ENCODE measurements at regions not wholly inside any gene's neighbourhood (a gene's known extent, or its start where the extent isn't known, plus 50 kb on each side); places are given as distances from the start of the nearest gene placed in this dataset.

- DNase-seq (ENCODE audit: low spot score) = no peak
- intact Hi-C loops (cut with DNase I) = no loop called here
These were observed 269.9 kb downstream of the MEIS1 start for GRCh38 chr2:66704786-66705185.

GRCh38 chr2:66714610-66715009, 279.7 kb downstream of the MEIS1 start:
- no peak for DNase-seq (ENCODE audit: low spot score)
- intact Hi-C loops (cut with DNase I) = no loop called here

GRCh38 chr2:66717218-66717905, 282.4 kb downstream of the MEIS1 start:
- DNase-seq (ENCODE audit: low spot score) = no peak
- intact Hi-C loops (cut with DNase I) = no loop called here

GRCh38 chr2:66717973-66718372, 283.0 kb downstream of the MEIS1 start:
- intact Hi-C loops (cut with DNase I) = no loop called here
- no peak for DNase-seq (ENCODE audit: low spot score)

GRCh38 chr2:66721776-66722175, 286.9 kb downstream of the MEIS1 start:
- intact Hi-C loops (cut with DNase I) = no loop called here
- DNase-seq (ENCODE audit: low spot score) = no peak

- DNase-seq (ENCODE audit: low spot score) = no peak
- intact Hi-C loops (cut with DNase I) = no loop called here
These were observed 289.3 kb downstream of the MEIS1 start for GRCh38 chr2:66724241-66724640.

- intact Hi-C loops (cut with DNase I) = no loop called here
- DNase-seq (ENCODE audit: low spot score) = no peak
These were observed 294.7 kb downstream of the MEIS1 start for GRCh38 chr2:66729416-66730330.

GRCh38 chr2:66730441-66730840, 295.5 kb downstream of the MEIS1 start:
- intact Hi-C loops (cut with DNase I) = no loop called here

GRCh38 chr2:66733364-66733999, 298.6 kb downstream of the MEIS1 start:
- no peak for DNase-seq (ENCODE audit: low spot score)
- intact Hi-C loops (cut with DNase I) = no loop called here

More at GRCh38 chr2:66730441-66730840, 295.5 kb downstream of the MEIS1 start:
- no peak for DNase-seq (ENCODE audit: low spot score)

- intact Hi-C loops (cut with DNase I) = no loop called here
- no peak for DNase-seq (ENCODE audit: low spot score)
These were observed 314.0 kb downstream of the MEIS1 start for GRCh38 chr2:66748939-66749338.

- DNase-seq (ENCODE audit: low spot score) = no peak
- intact Hi-C loops (cut with DNase I) = no loop called here
These were observed 314.6 kb downstream of the MEIS1 start for GRCh38 chr2:66749566-66749965.

GRCh38 chr2:66753257-66753656, 318.3 kb downstream of the MEIS1 start:
- DNase-seq (ENCODE audit: low spot score) = no peak
- intact Hi-C loops (cut with DNase I) = no loop called here

GRCh38 chr2:66753660-66754059, 318.7 kb downstream of the MEIS1 start:
- intact Hi-C loops (cut with DNase I) = no loop called here
- no peak for DNase-seq (ENCODE audit: low spot score)

GRCh38 chr2:66755974-66756373, 321.0 kb downstream of the MEIS1 start:
- intact Hi-C loops (cut with DNase I) = no loop called here
- no peak for DNase-seq (ENCODE audit: low spot score)

- intact Hi-C loops (cut with DNase I) = no loop called here
- DNase-seq (ENCODE audit: low spot score) = no peak
These were observed 326.9 kb downstream of the MEIS1 start for GRCh38 chr2:66761826-66762225.

- intact Hi-C loops (cut with DNase I) = no loop called here
- no peak for DNase-seq (ENCODE audit: low spot score)
These were observed 327.8 kb downstream of the MEIS1 start for GRCh38 chr2:66762761-66763160.

- intact Hi-C loops (cut with DNase I) = no loop called here
These were observed 331.7 kb downstream of the MEIS1 start for GRCh38 chr2:66766582-66766981.

GRCh38 chr2:66771359-66771976, 336.5 kb downstream of the MEIS1 start:
- intact Hi-C loops (cut with DNase I) = no loop called here
- DNase-seq (ENCODE audit: low spot score) = no peak

More at GRCh38 chr2:66766582-66766981, 331.7 kb downstream of the MEIS1 start:
- DNase-seq (ENCODE audit: low spot score) = no peak

GRCh38 chr2:66772618-66773017, 337.7 kb downstream of the MEIS1 start:
- no peak for DNase-seq (ENCODE audit: low spot score)
- intact Hi-C loops (cut with DNase I) = no loop called here

Measured in cardiac septum (tissue), 1 donor.